ENCODE measurements at regions not wholly inside any gene's neighbourhood (a gene's known extent, or its start where the extent isn't known, plus 50 kb on each side); places are given as distances from the start of the nearest gene placed in this dataset.

DNA sequence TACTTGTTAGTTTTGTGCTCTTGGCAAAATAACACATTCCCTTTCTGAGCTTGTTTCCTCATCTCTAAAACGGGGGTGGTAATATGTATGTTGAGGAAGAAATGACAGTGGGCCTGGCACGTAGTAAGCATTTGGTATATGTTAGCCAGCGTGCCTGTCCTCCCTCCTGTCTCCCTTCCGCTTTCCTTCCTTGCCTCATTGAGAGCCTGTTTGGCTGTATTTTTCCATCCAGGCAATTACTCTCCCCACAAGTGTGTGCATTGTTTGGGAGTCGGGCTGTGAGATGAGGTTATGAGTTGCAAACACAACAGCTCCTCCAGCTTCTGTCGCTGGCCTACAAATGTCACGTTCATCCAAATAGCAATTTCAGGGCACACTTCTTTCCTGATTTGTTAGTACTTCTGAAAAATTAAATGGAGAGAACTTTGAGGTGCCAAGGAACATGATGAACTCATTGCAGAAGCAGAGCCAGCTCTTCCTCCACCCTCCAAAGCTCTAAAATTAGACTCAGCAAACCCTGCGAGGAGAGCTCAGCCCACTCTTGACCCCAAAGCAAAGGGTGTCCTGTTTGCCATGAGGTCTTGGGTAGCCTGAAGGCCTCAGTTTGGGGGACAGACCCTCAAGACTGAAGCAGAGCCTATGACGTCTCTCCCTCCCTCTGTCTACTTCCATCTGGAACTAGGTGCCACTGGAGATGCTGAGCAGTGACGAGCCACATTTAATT is 50.7 kb upstream of the TOX2 start:
- no peak for DNase-seq (ENCODE audit: low spot score)

DNA sequence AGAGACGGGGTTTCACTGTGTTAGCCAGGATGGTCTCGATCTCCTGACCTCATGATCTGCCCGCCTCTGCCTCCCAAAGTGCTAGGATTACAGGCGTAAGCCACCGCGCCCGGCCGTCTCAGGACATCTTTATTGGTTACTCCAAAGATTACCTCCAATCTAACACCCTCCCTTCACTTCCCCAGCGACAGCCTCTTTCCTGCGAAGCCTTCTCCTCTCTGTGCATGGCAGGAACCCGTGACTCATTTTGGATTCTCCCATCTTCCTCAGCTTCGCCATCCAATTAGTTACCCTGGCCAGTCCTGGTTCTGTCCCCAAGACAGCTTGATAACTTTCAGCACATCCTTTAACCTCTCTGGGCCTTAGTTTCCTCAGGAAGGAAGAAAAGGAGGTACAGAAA is 51.3 kb upstream of the TOX2 start:
- DNase-seq (ENCODE audit: low spot score): no peak

DNA sequence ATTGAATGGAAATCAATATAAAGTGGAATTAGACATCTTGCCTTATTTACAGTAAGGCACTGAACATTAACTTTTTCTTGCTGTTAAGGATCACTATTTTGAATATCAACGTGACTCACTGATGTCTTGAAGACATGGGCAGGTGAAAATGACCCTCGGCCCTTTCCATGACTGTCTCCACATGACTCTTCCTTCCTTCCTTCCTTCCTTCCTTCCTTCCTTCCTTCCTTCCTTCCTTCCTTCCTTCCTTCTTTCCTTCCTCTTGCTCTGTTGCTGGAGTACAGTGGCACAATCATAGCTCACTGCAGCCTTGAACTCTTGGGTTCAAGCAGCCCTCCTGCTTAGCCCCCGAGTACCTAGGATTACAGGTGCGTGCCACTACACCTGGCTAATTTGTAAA is 52.2 kb upstream of the TOX2 start:
- DNase-seq (ENCODE audit: low spot score): no peak

DNA sequence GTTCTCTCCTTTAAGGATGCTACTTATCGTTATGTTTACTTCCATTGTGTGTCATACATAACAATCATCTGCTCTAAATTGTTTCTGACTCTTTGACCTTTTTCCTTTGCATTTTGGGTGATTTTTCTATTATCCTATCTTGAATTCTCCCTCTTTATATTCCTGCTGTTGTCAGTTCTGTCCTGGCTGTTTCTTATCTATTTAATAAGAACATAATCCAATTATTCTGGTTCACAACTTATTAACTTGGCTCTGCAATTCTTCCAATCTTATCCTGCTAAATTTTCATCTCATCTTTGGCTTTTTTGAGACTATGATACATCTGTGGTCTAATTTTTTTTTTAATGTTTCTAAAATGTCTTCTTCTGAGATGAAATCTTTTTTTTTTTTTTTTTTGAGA is 54.7 kb upstream of the TOX2 start:
- DNase-seq (ENCODE audit: low spot score): no peak

DNA sequence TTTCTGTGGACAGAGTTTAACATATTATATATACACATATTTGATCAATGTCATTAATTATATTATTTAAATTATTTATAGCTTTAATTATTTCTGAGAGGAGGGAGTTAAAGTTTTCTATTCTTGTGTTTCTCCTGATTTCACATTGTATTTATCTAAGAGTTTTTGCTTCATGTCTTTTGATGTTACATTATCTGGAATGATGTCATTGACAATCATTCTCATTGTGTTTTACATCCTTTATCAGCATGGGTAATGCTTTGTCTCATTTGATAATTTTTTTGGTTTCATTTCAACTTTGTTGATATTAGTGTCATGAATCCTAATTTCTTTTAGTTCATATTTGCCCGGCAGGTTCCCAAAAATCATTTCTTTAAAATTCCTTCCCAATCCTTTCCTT is 56.7 kb upstream of the TOX2 start:
- DNase-seq (ENCODE audit: low spot score): no peak

DNA sequence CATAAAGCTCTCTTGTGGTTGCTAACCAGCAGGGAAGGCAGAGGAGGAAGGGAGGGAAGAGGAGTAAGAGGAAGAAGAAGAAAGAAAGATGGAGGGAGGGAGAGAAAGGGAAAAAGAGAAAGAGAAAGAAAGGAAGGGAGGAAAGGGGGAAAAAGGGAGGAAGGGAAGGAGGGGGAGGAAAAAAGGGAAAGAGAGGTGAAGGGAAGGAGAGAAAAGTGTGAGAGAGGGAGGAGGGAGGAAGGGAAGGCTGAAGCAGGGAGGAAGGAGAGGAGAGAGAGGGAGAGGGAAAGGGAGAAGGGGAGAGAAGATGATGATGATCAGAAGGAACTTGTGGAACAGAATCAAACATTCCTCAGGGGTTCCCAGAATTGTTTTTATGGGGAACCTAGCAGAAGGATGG is 57.5 kb upstream of the TOX2 start:
- no peak for DNase-seq (ENCODE audit: low spot score)

DNA sequence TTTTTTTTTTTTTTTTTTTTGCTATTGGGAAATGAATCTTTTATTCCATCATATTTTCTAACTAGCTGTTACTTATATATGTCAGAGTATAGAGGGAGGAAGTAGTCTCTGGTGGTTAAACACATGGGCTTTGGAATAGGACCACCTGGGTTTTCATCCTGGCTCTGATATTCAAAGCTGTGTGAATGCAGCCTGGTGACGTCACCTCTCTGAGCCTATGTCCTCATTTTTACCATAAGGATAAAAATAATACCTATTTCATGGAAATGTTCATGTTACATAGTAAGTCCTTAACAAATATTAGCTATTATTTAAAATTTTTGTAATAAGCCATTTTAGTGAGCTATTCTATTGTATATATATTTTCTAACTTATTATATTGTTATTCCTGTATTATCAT is 58.8 kb upstream of the TOX2 start:
- DNase-seq (ENCODE audit: low spot score): no peak

DNA sequence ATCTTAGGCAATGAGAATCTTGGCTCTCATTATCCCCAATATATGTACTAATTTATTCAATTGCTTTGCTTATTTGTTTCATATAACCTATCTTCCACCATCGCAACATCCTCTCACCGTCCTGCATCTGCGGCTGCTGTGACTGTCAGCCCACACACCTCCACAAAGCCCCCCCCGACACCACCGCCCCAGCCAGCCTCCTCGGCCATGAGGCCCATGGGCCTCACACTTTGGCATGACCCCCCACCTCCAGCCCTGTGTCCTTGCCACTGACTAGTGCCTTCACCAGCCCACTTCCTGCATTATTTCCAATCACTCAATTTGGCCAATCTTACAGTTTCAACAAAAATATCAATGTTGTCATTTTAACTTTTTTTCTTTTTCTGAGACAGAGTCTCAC is 60.7 kb upstream of the TOX2 start:
- no peak for DNase-seq (ENCODE audit: low spot score)

DNA sequence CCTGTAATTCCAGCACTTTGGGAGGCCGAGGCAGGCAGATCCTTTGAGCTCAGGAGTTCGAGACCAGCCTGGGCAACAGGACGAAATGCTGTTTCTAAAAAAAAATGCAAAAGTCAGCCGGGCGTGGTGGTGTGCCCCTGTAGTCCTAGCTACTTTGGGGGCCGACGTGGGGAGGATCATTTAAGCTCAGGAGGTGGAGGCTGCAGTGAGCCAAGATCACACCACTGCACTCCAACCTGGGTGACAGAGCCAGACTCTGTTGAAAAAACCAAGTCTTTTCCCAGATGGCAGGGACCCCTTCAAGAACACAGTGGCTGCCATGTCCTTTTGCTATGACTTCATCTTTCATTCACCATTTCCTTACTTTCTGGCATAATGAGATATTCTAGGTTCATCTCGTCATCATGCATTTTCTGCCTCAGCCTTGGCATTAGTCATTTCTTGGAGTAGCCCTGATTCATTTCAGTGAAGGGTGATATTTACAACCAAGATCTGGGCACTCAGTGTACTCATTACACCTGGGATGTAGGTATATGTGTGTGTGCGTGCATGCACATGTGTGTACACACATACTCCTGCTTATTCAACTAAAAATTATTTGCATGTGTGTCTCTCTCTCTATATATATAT is 61.4 kb upstream of the TOX2 start:
- no peak for DNase-seq (ENCODE audit: low spot score)

DNA sequence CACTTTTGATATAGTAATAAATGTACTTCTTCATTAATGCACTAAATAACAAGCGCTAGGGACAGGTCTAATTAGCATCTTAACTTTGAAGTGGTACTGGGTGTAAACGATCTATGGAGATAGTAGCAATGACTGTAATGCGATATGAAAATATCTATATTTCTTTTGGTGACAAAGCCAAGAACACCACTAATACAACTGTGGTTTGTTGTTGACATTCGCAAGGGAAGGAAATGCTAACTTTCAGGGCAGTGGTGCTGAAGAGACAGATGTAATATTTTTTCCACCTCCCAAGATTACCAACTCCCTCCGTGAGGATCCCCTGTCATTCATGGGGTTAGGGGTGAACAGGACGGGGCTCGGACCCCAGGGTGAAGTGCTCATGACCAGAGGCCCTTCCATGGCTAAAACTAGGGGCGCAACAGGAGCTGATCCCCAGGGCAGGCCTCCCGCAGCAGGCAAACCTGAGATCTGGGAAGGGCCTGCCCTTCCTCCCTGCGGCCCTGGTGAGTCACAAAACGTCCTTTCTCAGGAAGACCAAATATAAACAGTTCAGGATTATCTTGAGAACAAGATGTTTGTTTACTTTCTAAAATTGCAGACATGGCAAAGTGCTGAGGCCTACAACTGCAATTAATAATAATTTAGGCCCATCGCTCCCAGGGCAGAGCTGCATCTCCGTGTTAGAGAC is 65.0 kb upstream of the TOX2 start:
- no peak for DNase-seq (ENCODE audit: low spot score)

DNA sequence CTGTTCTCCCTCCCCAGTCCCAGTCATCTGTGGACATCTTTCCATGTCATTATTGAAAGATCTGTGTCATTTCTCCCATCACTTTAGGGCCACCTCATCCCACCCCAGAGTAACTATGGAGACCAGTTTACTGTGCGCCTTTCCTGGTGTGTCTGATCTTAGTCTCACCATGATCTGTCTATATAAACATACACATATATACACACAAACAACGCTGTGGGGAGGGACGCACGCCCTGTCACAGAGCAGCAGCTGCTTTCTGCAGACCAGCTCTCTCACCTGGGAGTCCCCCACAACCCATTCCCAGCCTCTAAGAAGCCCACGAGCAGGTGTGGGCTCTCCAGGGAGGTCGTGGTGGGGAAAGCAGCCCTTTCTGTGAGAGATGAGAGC is 68.1 kb upstream of the TOX2 start:
- no peak for DNase-seq (ENCODE audit: low spot score)

DNA sequence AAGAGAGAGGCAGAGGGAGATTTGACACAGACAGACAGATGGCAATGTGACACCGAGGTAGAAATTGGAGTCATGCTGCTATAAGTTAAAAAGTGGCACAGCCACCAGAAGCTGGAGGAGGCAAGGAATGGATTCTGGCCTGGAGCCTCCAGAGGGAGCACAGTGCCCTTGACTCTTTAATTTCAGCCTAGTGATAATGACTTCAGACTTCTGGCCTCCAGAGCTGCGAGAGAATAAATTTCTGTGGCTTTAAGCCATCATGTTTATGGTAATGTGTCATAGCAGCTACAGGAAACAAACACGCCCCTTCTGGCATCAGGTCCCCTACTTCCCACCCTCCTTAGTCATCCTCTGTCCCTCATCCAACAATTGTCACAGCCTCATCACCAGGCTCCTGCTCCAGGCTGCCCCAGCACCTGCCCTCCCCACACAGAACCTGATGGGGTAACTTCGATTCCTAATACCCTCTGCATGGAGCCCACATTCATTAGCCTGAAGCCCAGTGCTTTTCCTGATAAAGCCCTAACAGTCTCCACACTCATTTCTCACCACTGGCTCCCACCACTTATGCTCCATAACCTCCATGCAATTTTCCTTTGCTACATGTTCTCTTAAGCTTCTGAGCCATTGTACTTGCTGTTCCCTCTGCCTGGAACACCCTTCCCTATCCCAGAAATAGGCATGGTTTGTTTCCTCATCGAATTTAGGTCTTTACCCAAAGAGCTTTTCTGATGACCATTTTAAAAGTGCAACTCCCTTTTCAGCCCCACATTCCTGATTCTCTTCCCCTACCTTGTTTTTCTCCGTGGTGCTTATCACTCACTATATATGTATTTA is 69.7 kb upstream of the TOX2 start:
- DNase-seq (ENCODE audit: low spot score): peak; percentile 90

DNA sequence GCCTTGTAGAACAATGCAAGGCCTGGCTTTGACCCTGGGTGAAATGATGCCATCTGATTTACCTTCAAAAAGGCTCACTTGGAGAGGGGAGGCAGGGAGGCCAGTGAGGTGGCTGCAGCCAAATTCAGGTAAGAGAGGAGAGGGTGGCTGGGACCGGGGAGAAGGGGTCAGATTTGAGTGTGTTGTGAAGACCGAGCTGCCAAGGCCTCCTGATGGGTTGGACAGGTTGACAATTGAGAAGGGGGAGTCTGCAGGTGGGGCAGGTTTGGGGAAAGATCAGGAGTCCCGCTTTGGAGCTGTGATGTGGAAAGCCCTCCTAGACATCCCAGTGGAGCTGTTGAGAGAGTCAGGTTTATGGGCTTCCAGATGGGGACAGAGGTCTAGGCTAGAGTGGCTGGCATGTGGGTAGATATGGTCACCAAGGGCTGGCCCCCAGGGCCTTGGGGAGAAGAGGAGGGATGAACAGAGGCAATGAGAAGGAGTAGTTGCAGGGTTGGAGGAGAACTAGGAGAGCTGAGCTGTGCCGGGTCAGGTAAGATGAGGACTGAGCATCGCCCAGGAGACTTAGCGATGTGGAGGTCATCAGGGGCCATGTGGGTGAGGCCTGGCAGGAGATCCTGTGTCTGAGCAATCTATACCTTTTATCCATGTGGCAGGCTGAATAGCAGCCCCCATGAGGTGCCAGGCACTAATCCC is 70.5 kb upstream of the TOX2 start:
- DNase-seq (ENCODE audit: low spot score): no peak

DNA sequence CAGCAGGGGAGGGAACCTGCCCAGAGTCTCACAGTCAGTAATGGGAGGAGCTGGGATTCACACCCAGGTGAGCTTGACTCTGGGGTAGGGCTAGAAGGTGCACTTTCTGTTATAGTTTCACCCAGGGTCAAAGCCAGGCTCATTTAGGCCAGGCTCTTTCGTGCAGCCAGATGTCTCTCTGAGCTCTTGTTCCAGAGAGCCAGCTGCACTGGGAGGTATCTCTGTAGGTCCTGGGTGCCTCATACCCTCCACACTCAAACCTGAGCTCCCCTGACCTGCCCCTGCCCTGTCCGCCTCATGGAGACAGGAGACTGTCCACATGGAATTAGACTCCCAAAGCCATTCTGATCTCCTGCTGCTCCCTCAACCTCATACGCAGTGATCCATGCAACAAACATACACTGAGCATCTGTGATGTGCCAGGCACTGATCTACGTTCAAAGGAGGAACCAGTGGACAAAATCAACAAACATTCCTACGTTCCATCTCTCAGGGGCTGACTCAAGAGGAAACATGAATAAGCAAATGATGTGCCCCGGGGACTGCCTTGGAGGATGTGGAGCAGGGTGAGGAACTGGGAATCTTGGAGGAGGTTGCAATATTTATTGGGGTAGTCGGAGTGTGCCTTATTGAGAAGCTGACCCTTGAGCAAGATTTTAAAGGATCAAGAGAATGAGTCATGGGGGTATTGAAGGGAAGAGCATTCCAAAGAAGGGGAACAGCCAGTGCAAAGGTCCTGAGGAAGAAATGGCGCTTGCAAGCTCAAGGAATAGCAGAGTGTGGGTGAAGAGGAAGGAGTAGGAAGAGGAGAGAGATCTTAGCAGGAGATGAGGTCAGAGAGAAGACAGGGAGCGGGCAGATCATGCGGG is 71.3 kb upstream of the TOX2 start:
- no peak for DNase-seq (ENCODE audit: low spot score)

DNA sequence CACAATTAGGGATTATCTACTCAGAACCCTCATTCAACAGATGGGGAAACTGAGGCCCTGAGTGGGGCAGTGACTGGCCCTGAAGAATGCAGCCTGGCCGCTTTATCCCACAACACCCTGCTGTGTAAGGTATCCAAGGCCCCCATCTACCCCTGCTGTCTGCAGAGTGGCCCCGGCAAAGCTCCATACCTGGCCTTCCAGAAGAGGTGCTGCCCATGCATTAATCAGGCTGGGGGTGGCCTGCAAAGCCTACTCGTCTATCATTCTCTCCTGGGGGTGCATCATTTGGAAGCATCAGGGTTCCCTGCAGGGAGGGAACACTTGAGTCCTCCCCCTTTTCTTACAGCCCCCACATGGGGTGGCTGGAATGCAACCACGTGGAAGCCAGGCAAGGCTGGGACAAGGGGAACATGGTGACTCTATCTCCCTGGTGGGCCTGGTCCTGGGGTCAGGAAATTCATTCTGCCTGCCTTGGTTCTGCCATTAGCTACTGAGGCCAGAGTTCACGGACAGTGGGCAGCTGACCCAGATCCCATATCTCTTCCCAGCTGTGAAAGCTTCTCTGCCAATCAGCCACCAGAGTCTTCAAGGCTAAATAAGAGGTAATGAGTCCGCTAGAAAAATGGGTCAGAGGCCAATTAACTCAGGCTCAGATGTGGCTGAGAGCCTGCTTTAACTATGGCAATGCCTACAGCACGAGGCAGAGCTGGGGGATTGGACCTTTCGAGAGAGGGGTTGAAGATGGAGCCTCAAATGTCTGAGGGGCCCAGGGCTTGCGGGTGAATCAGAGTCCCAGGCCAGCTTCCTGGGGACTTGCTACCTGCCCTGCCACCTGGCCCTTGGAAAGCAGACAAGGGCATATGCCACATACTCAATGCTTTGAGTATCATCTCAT is 72.3 kb upstream of the TOX2 start:
- DNase-seq (ENCODE audit: low spot score): no peak

DNA sequence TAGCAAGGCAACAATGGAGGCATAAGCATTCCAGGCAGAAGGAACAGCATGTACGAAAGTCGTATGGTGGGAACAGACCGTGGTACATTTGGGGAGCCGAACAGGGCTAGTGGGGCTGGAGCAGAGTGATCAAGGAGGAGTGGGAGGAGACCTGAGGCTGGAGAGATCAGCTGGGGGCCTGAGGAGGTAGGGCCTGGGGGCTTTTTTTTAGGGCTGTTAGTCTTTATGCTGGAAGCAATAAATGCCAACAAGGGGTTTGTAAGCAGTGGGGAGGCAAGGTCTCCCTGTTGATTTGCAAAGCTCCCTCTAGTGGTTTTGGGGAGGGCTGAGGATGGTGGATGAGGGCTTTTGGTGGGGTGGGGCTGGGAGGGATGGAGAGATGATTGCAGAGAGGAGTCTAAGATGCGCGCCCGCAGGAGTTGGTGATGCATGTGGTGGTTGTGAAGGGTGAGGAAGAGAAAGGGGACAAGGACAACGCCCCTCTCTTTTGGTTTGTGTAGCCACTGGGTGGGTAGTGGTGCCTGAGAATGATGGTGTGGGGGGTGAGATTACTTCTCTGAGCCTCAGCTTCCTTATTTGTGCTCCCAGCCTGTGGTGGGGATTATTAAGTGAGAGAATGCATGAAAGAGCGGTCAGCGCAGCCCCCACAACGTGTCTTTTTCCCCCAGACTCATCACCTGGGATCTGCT is 74.1 kb upstream of the TOX2 start:
- peak; percentile 55 for DNase-seq (ENCODE audit: low spot score)

DNA sequence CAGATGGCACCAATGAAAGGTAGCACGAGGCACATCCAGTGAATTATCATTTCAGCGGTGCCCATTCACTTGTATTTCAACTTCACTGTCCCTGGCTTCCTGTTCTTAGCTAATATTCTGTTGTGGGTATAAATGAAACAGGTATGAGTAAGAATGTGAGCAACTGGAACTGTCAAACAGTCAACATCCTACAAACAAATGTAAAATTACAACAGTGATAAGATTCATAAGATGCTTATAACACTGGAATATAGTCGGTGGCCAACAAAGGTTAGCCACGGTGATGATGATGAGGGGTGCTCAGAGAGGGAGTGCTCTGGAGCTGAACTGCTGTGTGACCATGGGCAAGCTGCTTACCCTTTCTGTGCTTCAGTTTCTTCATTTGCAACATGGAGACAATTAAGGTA is 74.9 kb upstream of the TOX2 start:
- DNase-seq (ENCODE audit: low spot score): no peak

DNA sequence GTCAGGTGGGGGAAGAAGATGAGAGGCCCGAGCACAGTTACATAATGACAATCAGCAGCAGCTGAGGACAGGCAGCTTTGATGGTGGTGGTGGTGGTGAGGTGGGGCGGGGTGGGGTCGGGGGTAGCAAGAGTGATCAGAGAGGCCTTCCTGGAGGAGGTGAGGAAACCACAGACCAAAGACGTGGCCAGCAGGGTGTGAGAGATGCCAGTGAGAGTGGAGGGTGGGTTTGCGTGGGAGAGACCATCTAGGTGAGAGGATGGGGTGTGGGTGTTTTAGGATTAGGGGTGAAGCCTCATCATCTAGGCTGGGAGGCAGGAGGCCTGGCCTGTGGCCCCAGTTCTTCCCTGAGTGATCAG is 76.0 kb upstream of the TOX2 start:
- no peak for DNase-seq (ENCODE audit: low spot score)
